SK-N-SH (cell line): ENCODE measurements at regions not wholly inside any gene's neighbourhood (a gene's known extent, or its start where the extent isn't known, plus 50 kb on each side); places are given as distances from the start of the nearest gene placed in this dataset.

ENCODE experiments used
- CHD2 ChIP-seq: fragments of 150-350 bp; IDR thresholded peaks from 2 replicates; pipeline ENCODE4 v1.6.1; 2018; ENCODE audit warnings: low read length; ENCODE audit not compliant: partially characterized antibody
- EP300 ChIP-seq, 2 experiments: IDR thresholded peaks; 2 replicates each; pipeline versions ENCODE4 v1.4.0 to v1.6.1; 2012; ENCODE audit warnings: borderline replicate concordance in 1 of 2, low read depth in 1 of 2, low read length in 1 of 2
- JUND ChIP-seq: IDR thresholded peaks from 2 replicates; pipeline ENCODE4 v1.4.0; 2012
- POLR2AphosphoS5 ChIP-seq: IDR thresholded peaks from 2 replicates; pipeline ENCODE4 v1.6.1; 2012; ENCODE audit warnings: low read depth, low read length
- RAD21 ChIP-seq: IDR thresholded peaks from 2 replicates; pipeline ENCODE4 v1.6.1; 2012; ENCODE audit warnings: mild to moderate bottlenecking, low read length
- RFX5 ChIP-seq: IDR thresholded peaks from 2 replicates; pipeline ENCODE4 v1.6.1; 2012; ENCODE audit warnings: mild to moderate bottlenecking, improper control_type of control experiment, low read length
- SIN3A ChIP-seq: IDR thresholded peaks from 2 replicates; pipeline ENCODE4 v1.6.1; 2012; ENCODE audit warnings: low read depth, mild to moderate bottlenecking, low read length, moderate library complexity, borderline replicate concordance
- YY1 ChIP-seq: IDR thresholded peaks from 2 replicates; pipeline ENCODE4 v1.4.0; 2012; ENCODE audit warnings: low read depth, mild to moderate bottlenecking
- TF ChIP-seq, protein P1 (sequence below): fragments of 200-600 bp; sonication (generic); IDR thresholded peaks from 2 replicates; pipeline ENCODE4 v1.6.1; 2017; ENCODE audit warnings: antibody characterized with exemption, mild to moderate bottlenecking, moderate library complexity
- TF ChIP-seq, protein P2 (sequence below): IDR thresholded peaks from 2 replicates; pipeline ENCODE4 v1.4.0; 2012; ENCODE audit warnings: low read depth, borderline replicate concordance
- TF ChIP-seq, protein P3 (sequence below): fragments of 150-350 bp; IDR thresholded peaks from 2 replicates; pipeline ENCODE4 v1.6.1; 2017; ENCODE audit warnings: antibody characterized with exemption, low read length, low read depth, borderline replicate concordance

DNA sequence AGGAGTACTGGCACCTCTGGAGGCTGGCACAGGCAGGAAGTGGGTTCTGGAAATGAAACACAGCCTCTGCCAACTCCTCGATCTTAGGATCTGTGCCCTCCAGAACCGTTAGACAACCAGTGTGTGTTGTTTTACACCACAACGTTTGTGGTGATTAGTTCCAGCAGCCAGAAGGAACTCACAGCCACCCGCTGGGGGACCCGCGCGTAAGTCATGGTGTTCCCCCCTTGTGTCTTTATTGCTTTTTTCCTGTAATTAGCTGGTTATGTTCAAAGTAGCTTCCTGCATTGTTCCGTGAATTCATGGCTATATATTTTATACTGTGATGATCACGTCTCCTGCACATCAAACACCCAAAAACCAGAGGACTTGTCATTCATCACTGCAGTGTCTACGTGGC, 117.4 kb downstream of the RNASET2 start:
- TF ChIP-seq, protein P1, sequence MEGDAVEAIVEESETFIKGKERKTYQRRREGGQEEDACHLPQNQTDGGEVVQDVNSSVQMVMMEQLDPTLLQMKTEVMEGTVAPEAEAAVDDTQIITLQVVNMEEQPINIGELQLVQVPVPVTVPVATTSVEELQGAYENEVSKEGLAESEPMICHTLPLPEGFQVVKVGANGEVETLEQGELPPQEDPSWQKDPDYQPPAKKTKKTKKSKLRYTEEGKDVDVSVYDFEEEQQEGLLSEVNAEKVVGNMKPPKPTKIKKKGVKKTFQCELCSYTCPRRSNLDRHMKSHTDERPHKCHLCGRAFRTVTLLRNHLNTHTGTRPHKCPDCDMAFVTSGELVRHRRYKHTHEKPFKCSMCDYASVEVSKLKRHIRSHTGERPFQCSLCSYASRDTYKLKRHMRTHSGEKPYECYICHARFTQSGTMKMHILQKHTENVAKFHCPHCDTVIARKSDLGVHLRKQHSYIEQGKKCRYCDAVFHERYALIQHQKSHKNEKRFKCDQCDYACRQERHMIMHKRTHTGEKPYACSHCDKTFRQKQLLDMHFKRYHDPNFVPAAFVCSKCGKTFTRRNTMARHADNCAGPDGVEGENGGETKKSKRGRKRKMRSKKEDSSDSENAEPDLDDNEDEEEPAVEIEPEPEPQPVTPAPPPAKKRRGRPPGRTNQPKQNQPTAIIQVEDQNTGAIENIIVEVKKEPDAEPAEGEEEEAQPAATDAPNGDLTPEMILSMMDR, result no peak
- TF ChIP-seq SIN3A, result no peak
- TF ChIP-seq RFX5, result no peak
- no peak for TF ChIP-seq CHD2
- TF ChIP-seq, protein P2, sequence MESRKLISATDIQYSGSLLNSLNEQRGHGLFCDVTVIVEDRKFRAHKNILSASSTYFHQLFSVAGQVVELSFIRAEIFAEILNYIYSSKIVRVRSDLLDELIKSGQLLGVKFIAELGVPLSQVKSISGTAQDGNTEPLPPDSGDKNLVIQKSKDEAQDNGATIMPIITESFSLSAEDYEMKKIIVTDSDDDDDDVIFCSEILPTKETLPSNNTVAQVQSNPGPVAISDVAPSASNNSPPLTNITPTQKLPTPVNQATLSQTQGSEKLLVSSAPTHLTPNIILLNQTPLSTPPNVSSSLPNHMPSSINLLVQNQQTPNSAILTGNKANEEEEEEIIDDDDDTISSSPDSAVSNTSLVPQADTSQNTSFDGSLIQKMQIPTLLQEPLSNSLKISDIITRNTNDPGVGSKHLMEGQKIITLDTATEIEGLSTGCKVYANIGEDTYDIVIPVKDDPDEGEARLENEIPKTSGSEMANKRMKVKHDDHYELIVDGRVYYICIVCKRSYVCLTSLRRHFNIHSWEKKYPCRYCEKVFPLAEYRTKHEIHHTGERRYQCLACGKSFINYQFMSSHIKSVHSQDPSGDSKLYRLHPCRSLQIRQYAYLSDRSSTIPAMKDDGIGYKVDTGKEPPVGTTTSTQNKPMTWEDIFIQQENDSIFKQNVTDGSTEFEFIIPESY, result no peak
- no peak for TF ChIP-seq JUND
- no peak for TF ChIP-seq YY1
- no peak for TF ChIP-seq EP300 (IDR thresholded peaks at IDR 0.05; ENCODE audit: borderline replicate concordance in 1 of 2, low read depth in 1 of 2, low read length in 1 of 2)
- TF ChIP-seq RAD21, result no peak
- TF ChIP-seq POLR2AphosphoS5, result no peak
- TF ChIP-seq, protein P3, sequence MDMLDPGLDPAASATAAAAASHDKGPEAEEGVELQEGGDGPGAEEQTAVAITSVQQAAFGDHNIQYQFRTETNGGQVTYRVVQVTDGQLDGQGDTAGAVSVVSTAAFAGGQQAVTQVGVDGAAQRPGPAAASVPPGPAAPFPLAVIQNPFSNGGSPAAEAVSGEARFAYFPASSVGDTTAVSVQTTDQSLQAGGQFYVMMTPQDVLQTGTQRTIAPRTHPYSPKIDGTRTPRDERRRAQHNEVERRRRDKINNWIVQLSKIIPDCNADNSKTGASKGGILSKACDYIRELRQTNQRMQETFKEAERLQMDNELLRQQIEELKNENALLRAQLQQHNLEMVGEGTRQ, result no peak
